HCT116 (cell line): ENCODE measurements at regions not wholly inside any gene's neighbourhood (a gene's known extent, or its start where the extent isn't known, plus 50 kb on each side); places are given as distances from the start of the nearest gene placed in this dataset.

ENCODE experiments used
- ATAC-seq: fragments of 200-7000 bp; cut with Tn5 transposase; 2 replicates; pipeline ENCODE4 v1.9.1; 2020; ENCODE audit warnings: mild to moderate bottlenecking, moderate library complexity
- BruUV-seq: library from RNA; stranded (reverse); fragments of 400-500 nt; replicated peaks from 2 replicates; lab custom pipeline; 2021; lab: Mats Ljungman, UMichigan
- CTCF ChIA-PET: fragments of 300-600 bp; sonication (Branson Sonifier 250); formaldehyde crosslinking; loops from one replicate; lab custom pipeline; 2021; ENCODE audit warnings: antibody characterized with exemption; lab: Charles Lee
- POLR2A ChIA-PET: fragments of 300-600, 350-600 bp; sonication (Branson Sonifier 250); formaldehyde crosslinking; loops from one replicate; lab custom pipeline; 2021; ENCODE audit warnings: antibody characterized with exemption; lab: Charles Lee
- RAD21 ChIA-PET, 2 experiments: fragments of 300-600 bp; sonication (Branson Sonifier 250); formaldehyde crosslinking; loops; one replicate each; lab custom pipeline; 2023; ENCODE audit warnings: low total read pairs in 2 of 2; ENCODE audit not compliant: uncharacterized antibody in 2 of 2, unreplicated experiment in 2 of 2, low non-redundant PET in 1 of 2; lab: Charles Lee
- DNase-seq: peaks from one replicate; pipeline ENCODE4 v3.0.0-alpha.2; 2010; ENCODE audit warnings: low read depth, low spot score
- H2AFZ ChIP-seq: fragments of 200-600 bp; shearing (Covaris generic), sonication (generic); 2 replicates; pipeline ENCODE4 v1.6.1; 2017; ENCODE audit warnings: low read depth, mixed run types, mixed read lengths, antibody characterized with exemption, low read length; ENCODE audit not compliant: poor library complexity, severe bottlenecking
- H3K27ac ChIP-seq: 2 replicates; pipeline ENCODE4 v1.5.1; 2012; ENCODE audit warnings: low read depth, low read length
- H3K27me3 ChIP-seq: fragments of 200-600 bp; sonication (generic); 2 replicates; pipeline ENCODE4 v1.6.1; 2016; ENCODE audit warnings: mixed run types, low read length, mixed read lengths; ENCODE audit not compliant: insufficient read depth
- H3K36me3 ChIP-seq, 2 experiments: fragments of 200-500 bp in 1 of 2; fragments of 200-600 bp in 1 of 2; sonication (Bioruptor generic) in 1 of 2; sonication (generic) in 1 of 2; 2 replicates each; pipeline versions ENCODE4 v1.5.1 to v1.6.1; 2014 to 2016; ENCODE audit warnings: low read length in 2 of 2, inconsistent platforms in 1 of 2, mixed read lengths in 1 of 2, mixed run types in 1 of 2; ENCODE audit not compliant: insufficient read depth in 2 of 2, control insufficient read depth in 1 of 2
- H3K4me1 ChIP-seq, 2 experiments: fragments of 200-600 bp in 1 of 2; sonication (generic) in 1 of 2; 2 replicates each; pipeline versions ENCODE4 v1.5.1 to v1.6.1; 2012 to 2017; ENCODE audit warnings: low read length in 2 of 2, inconsistent platforms in 1 of 2, mild to moderate bottlenecking in 1 of 2, mixed read lengths in 1 of 2, mixed run types in 1 of 2, moderate library complexity in 1 of 2; ENCODE audit not compliant: insufficient read depth in 2 of 2, control insufficient read depth in 1 of 2
- H3K4me2 ChIP-seq: fragments of 200-600 bp; sonication (generic); 2 replicates; pipeline ENCODE4 v1.6.1; 2017; ENCODE audit warnings: mixed run types, low read length, mixed read lengths
- H3K4me3 ChIP-seq, 2 experiments: fragments of 200-600 bp in 1 of 2; sonication (generic) in 1 of 2; replicated peaks in 1 of 2; 2 replicates each; pipeline ENCODE4 v1.5.1; 2011 to 2016; ENCODE audit warnings: low read length in 2 of 2, control low read depth in 1 of 2, low read depth in 1 of 2, mild to moderate bottlenecking in 1 of 2, mixed read lengths in 1 of 2, mixed run types in 1 of 2
- H3K79me2 ChIP-seq: fragments of 200-600 bp; sonication (generic); 2 replicates; pipeline ENCODE4 v1.6.1; 2017; ENCODE audit warnings: mild to moderate bottlenecking, mixed run types, low read length, moderate library complexity, mixed read lengths; ENCODE audit not compliant: insufficient read depth
- H3K9ac ChIP-seq: fragments of 200-600 bp; sonication (generic); 2 replicates; pipeline ENCODE4 v1.6.1; 2016; ENCODE audit warnings: low read length, mixed read lengths
- H3K9me2 ChIP-seq: fragments of 200-600 bp; sonication (generic), shearing (Covaris generic); 2 replicates; pipeline ENCODE4 v1.6.1; 2017; ENCODE audit warnings: mixed run types, mild to moderate bottlenecking, moderate library complexity; ENCODE audit not compliant: insufficient read depth
- H3K9me3 ChIP-seq, 2 experiments: fragments of 200-500 bp in 1 of 2; fragments of 200-600 bp in 1 of 2; sonication (Bioruptor generic) in 1 of 2; sonication (generic) in 1 of 2; 2 replicates each; pipeline ENCODE4 v1.6.1; 2014 to 2017; ENCODE audit warnings: low read length in 2 of 2, mixed read lengths in 2 of 2, inconsistent platforms in 1 of 2, low read depth in 1 of 2, mild to moderate bottlenecking in 1 of 2, mixed run types in 1 of 2, moderate library complexity in 1 of 2; ENCODE audit not compliant: control insufficient read depth in 1 of 2, insufficient read depth in 1 of 2
- H4K20me1 ChIP-seq: fragments of 200-600 bp; sonication (generic), shearing (Covaris generic); 2 replicates; pipeline ENCODE4 v1.6.1; 2017; ENCODE audit warnings: mixed run types, mild to moderate bottlenecking, moderate library complexity; ENCODE audit not compliant: insufficient read depth
- CBX3 ChIP-seq: IDR thresholded peaks from 2 replicates; pipeline ENCODE4 v1.6.1; 2012; ENCODE audit warnings: low read depth
- CEBPB ChIP-seq: IDR thresholded peaks from 2 replicates; pipeline ENCODE4 v1.6.1; 2012; ENCODE audit warnings: low read depth
- EGR1 ChIP-seq: IDR thresholded peaks from 2 replicates; pipeline ENCODE4 v1.6.1; 2012; ENCODE audit warnings: low read depth
- EZH2 ChIP-seq: fragments of 200-600 bp; sonication (generic); IDR thresholded peaks from 2 replicates; pipeline ENCODE4 v1.6.1; 2017; ENCODE audit warnings: antibody characterized with exemption, mixed run types
- EZH2phosphoT487 ChIP-seq: fragments of 200-600 bp; IDR thresholded peaks from 2 replicates; pipeline ENCODE4 v1.6.1; 2018; ENCODE audit warnings: antibody characterized with exemption, borderline replicate concordance
- JUND ChIP-seq: IDR thresholded peaks from 2 replicates; pipeline ENCODE4 v1.6.1; 2012
- POLR2AphosphoS5 ChIP-seq: IDR thresholded peaks from 2 replicates; pipeline ENCODE4 v1.6.1; 2011; ENCODE audit warnings: mild to moderate bottlenecking, low read depth, low read length, moderate library complexity
- RAD21 ChIP-seq: IDR thresholded peaks from 2 replicates; pipeline ENCODE4 v1.6.1; 2012; ENCODE audit warnings: low read depth, mild to moderate bottlenecking
- REST ChIP-seq: IDR thresholded peaks from 2 replicates; pipeline ENCODE4 v1.6.1; 2012; ENCODE audit warnings: low read depth
- SP1 ChIP-seq: IDR thresholded peaks from 2 replicates; pipeline ENCODE4 v1.6.1; 2012; ENCODE audit warnings: low read depth
- SRF ChIP-seq: IDR thresholded peaks from 2 replicates; pipeline ENCODE4 v1.6.1; 2012; ENCODE audit warnings: low read depth
- TCF7L2 ChIP-seq: IDR thresholded peaks from 2 replicates; pipeline ENCODE4 v1.7.0; 2011; ENCODE audit warnings: borderline replicate concordance, inconsistent platforms; ENCODE audit not compliant: insufficient read depth, insufficient read length; ENCODE audit errors: extremely low read depth
- YY1 ChIP-seq: IDR thresholded peaks from 2 replicates; pipeline ENCODE4 v1.6.1; 2011; ENCODE audit warnings: low read length, low read depth, moderate library complexity, mild to moderate bottlenecking; ENCODE audit not compliant: insufficient replicate concordance; ENCODE audit errors: extremely low read depth
- ZBTB33 ChIP-seq: IDR thresholded peaks from 2 replicates; pipeline ENCODE4 v1.6.1; 2011; ENCODE audit warnings: mild to moderate bottlenecking, low read length, moderate library complexity; ENCODE audit not compliant: insufficient replicate concordance; ENCODE audit errors: extremely low read depth
- ZFX ChIP-seq: fragments of 450-650 bp; IDR thresholded peaks from 2 replicates; pipeline ENCODE4 v1.6.1; 2017
- ZNF274 ChIP-seq: fragments of 200-500 bp; sonication (Bioruptor generic); IDR thresholded peaks from 2 replicates; pipeline ENCODE4 v1.6.1; 2014; ENCODE audit warnings: mild to moderate bottlenecking, low read depth, low read length, inconsistent platforms
- intact Hi-C: fragments of 100-400 bp; cut with micrococcal nuclease; formaldehyde crosslinking; loops from 2 replicates; pipeline ENCODE4 v1.10.0; 2022
- TF ChIP-seq, protein P1 (sequence below): IDR thresholded peaks from 2 replicates; pipeline ENCODE4 v1.6.1; 2012
- TF ChIP-seq, protein P2 (sequence below), 3 experiments: fragments of 200-600 bp in 1 of 3; sonication (generic) in 1 of 3; IDR thresholded peaks in 2 of 3; conservative IDR thresholded peaks in 1 of 3; 2 replicates each; pipeline ENCODE4 v1.5.1; 2012 to 2017; ENCODE audit warnings: low read depth in 2 of 3, low read length in 2 of 3, antibody characterized with exemption in 1 of 3, borderline replicate concordance in 1 of 3, control low read depth in 1 of 3, mild to moderate bottlenecking in 1 of 3, mixed read lengths in 1 of 3, mixed run types in 1 of 3, moderate library complexity in 1 of 3; ENCODE audit not compliant: insufficient read depth in 1 of 3

GRCh38 chr10:80878330-80878729 is 340.6 kb downstream of the SH2D4B start:
- no peaks in the 10 kb centered on the region for H3K9me3 ChIP-seq
- intact Hi-C loops = no loop called here
- ChIA-PET RAD21 (no interaction called here), POLR2A (no interaction called here), CTCF (no interaction called here)
- H3K9me2 ChIP-seq = no peaks in the 10 kb centered on the region
- H3K4me2 ChIP-seq = no peak overlapping the region
- H2AFZ ChIP-seq = no peak overlapping the region
- no peaks in the 10 kb centered on the region for H3K36me3 ChIP-seq
- no peak for DNase-seq
- H3K4me1 ChIP-seq = no peaks in the 10 kb centered on the region
- no peaks in the 10 kb centered on the region for H4K20me1 ChIP-seq
- no peak overlapping the region for H3K4me3 ChIP-seq
- no peaks in the 10 kb centered on the region for H3K27me3 ChIP-seq
- TF ChIP-seq TCF7L2 = no peak
- TF ChIP-seq RAD21 = no peak
- TF ChIP-seq, protein P1, sequence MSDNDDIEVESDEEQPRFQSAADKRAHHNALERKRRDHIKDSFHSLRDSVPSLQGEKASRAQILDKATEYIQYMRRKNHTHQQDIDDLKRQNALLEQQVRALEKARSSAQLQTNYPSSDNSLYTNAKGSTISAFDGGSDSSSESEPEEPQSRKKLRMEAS = no peak
- no peak for TF ChIP-seq EGR1
- TF ChIP-seq ZBTB33 = no peak
- TF ChIP-seq YY1 = no peak
- TF ChIP-seq JUND = no peak
- TF ChIP-seq ZFX = no peak
- TF ChIP-seq SRF = no peak
- no peak for TF ChIP-seq POLR2AphosphoS5
- no peak for TF ChIP-seq SP1
- no peak for TF ChIP-seq EZH2phosphoT487
- TF ChIP-seq CEBPB = no peak
- TF ChIP-seq, protein P2, sequence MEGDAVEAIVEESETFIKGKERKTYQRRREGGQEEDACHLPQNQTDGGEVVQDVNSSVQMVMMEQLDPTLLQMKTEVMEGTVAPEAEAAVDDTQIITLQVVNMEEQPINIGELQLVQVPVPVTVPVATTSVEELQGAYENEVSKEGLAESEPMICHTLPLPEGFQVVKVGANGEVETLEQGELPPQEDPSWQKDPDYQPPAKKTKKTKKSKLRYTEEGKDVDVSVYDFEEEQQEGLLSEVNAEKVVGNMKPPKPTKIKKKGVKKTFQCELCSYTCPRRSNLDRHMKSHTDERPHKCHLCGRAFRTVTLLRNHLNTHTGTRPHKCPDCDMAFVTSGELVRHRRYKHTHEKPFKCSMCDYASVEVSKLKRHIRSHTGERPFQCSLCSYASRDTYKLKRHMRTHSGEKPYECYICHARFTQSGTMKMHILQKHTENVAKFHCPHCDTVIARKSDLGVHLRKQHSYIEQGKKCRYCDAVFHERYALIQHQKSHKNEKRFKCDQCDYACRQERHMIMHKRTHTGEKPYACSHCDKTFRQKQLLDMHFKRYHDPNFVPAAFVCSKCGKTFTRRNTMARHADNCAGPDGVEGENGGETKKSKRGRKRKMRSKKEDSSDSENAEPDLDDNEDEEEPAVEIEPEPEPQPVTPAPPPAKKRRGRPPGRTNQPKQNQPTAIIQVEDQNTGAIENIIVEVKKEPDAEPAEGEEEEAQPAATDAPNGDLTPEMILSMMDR (IDR thresholded peaks at IDR 0.05 in 2 of 3, conservative IDR thresholded peaks at IDR 0.05 in 1 of 3; ENCODE audit: borderline replicate concordance in 1 of 3, insufficient read depth in 1 of 3, low read depth in 2 of 3, low read length in 2 of 3) = no peak
- no peak for TF ChIP-seq CBX3
- no peak for TF ChIP-seq ZNF274
- TF ChIP-seq EZH2 = no peak
- TF ChIP-seq REST = no peak
- no peak overlapping the region for H3K27ac ChIP-seq
- no peaks in the 10 kb centered on the region for H3K79me2 ChIP-seq
- H3K9ac ChIP-seq = no peak overlapping the region
- ATAC-seq = no peak
- no TSS peak for BruUV-seq
